ENCODE measurements at regions not wholly inside any gene's neighbourhood (a gene's known extent, or its start where the extent isn't known, plus 50 kb on each side); places are given as distances from the start of the nearest gene placed in this dataset.

GRCh38 chr17:15085890-15086677 lies 179.0 kb downstream of the PMP22 start:
- Histone ChIP-seq H3K4me2 (ENCODE audit: insufficient read depth in 1 of 2, low read depth in 2 of 2, low read length in 2 of 2) (peak overlapping the region; percentile 28 to 43; a peak in 3 of 4 replicates), H3K4ac (replicated peaks; ENCODE audit: insufficient read length, low read depth, low read length) (peak overlapping the region; percentile 5), H3K23me2 (ENCODE audit: low read depth, low read length) (no peaks in the 10 kb centered on the region), H3K79me2 (ENCODE audit: control insufficient read depth in 1 of 2, insufficient read depth in 2 of 2, low read length in 2 of 2) (no peaks in the 10 kb centered on the region), H3K36me3 (ENCODE audit: control insufficient read depth in 2 of 4, insufficient read depth in 4 of 4, low read length in 3 of 4) (no peaks in the 10 kb centered on the region), H4K91ac (replicated peaks; ENCODE audit: insufficient read length, low read length) (no peak overlapping the region), H3K18ac (ENCODE audit: extremely low read depth, low read length) (0 out of 2 replicates have a peak overlapping the region, but pooled peaks have one; percentile 42), H3K4me1 (replicated peaks in 1 of 4; ENCODE audit: control insufficient read depth in 3 of 4, insufficient read depth in 4 of 4, low read length in 3 of 4) (peaks cover 8 to 12% (median 9%) of the 10 kb centered on the region in 4 experiments; a peak in 5 of 7 replicates), H3K27me3 (replicated peaks in 1 of 4; ENCODE audit: control insufficient read depth in 3 of 4, extremely low read depth in 1 of 4, insufficient read depth in 3 of 4, low read length in 3 of 4) (peaks cover 0 to 3% (median 0%) of the 10 kb centered on the region in 4 experiments; a peak in 2 of 7 replicates), H3K79me1 (ENCODE audit: low read depth, low read length) (no peaks in the 10 kb centered on the region), H2BK5ac (ENCODE audit: low read depth, low read length) (no peak overlapping the region), H2BK120ac (replicated peaks; ENCODE audit: low read depth, low read length) (peak overlapping the region; percentile 43), H3K14ac (ENCODE audit: insufficient read length) (no peak overlapping the region), H4K8ac (ENCODE audit: extremely low read depth, insufficient read depth, low read length) (no peak overlapping the region), H3K23ac (ENCODE audit: insufficient read length) (no peak overlapping the region), H2BK12ac (ENCODE audit: low read depth, low read length) (no peak overlapping the region), H3K9me3 (ENCODE audit: insufficient read depth in 2 of 2, low read depth in 1 of 2, low read length in 1 of 2) (no peaks in the 10 kb centered on the region), H3K27ac (ENCODE audit: low read depth, low read length) (no peak overlapping the region), H2BK15ac (ENCODE audit: low read length) (no peak overlapping the region), H2AK5ac (ENCODE audit: low read depth, low read length) (no peak overlapping the region), H3K4me3 (ENCODE audit: extremely low read depth in 1 of 4, insufficient read depth in 2 of 4, low read depth in 3 of 4, low read length in 4 of 4) (0 out of 8 replicates have a peak overlapping the region, but pooled peaks of 1 of the 4 experiments have one; percentile 11), H2BK20ac (ENCODE audit: low read length) (no peak overlapping the region), H3K56ac (replicated peaks; ENCODE audit: insufficient read length, low read depth, low read length) (peak overlapping the region; percentile 27), H3K9ac (replicated peaks in 1 of 4; ENCODE audit: extremely low read depth in 1 of 4, low read depth in 3 of 4, low read length in 3 of 4) (no peak overlapping the region), H2AFZ (ENCODE audit: low read length) (0 out of 2 replicates have a peak overlapping the region, but pooled peaks have one; percentile 26), H4K20me1 (replicated peaks in 1 of 2; ENCODE audit: control insufficient read depth in 1 of 2, insufficient read depth in 2 of 2, low read length in 2 of 2) (no peaks in the 10 kb centered on the region), H4K5ac (ENCODE audit: insufficient read length, low read depth, low read length) (no peak overlapping the region)
- no peak for FAIRE-seq
- WGBS, 2 experiments (ENCODE audit: extremely low coverage in 1 of 2, insufficient coverage in 1 of 2, insufficient read length in 1 of 2, insufficient replicate concordance in 2 of 2, low coverage in 1 of 2, low lambda C conversion rate in 2 of 2, missing lambda C conversion rate in 1 of 2), result 69% methylated on average over 6 of the region's 6 CpGs; no CpG with 5 or more reads in 1 of the 2 experiments
- DNase-seq (ENCODE audit: low read depth in 1 of 2, low spot score in 2 of 2), result no peak
- ChIA-PET CTCF (ENCODE audit: partially characterized antibody) (interaction anchor here (0.7 kb wide), 1 partner anchor 9 kb away, joined by 3 read pairs; no protein-coding TSS in a partner anchor), POLR2A (ENCODE audit: partially characterized antibody) (no interaction called here)
- TF ChIP-seq CBX5 (IDR thresholded peaks at IDR 0.05; ENCODE audit: low read depth, low read length) (no peak), CEBPB (IDR thresholded peaks at IDR 0.05; ENCODE audit: low read depth, low read length) (no peak), SIN3A (conservative IDR thresholded peaks at IDR 0.05 in 1 of 2, IDR thresholded peaks at IDR 0.05 in 1 of 2; ENCODE audit: low read depth in 1 of 2, low read length in 2 of 2) (no peak), GABPA (IDR thresholded peaks at IDR 0.05; ENCODE audit: borderline replicate concordance, insufficient read depth, low read length) (no peak), BACH1 (IDR thresholded peaks at IDR 0.05; ENCODE audit: low read length) (no peak), HDAC6 (IDR thresholded peaks at IDR 0.05; ENCODE audit: low read depth, low read length) (no peak), PHF8 (conservative IDR thresholded peaks at IDR 0.05; ENCODE audit: low read depth, low read length) (no peak), USF2 (IDR thresholded peaks at IDR 0.05; ENCODE audit: low read length) (no peak), MAX (IDR thresholded peaks at IDR 0.05) (no peak), HDAC2 (IDR thresholded peaks at IDR 0.05; ENCODE audit: borderline replicate concordance in 1 of 2, low read depth in 2 of 2, low read length in 2 of 2) (no peak)

Data from H1 (cell line).